C4-2B (cell line): ENCODE measurements at regions not wholly inside any gene's neighbourhood (a gene's known extent, or its start where the extent isn't known, plus 50 kb on each side); places are given as distances from the start of the nearest gene placed in this dataset.

Source experiments
- H3K27ac ChIP-seq: fragments of 450-650 bp; 2 replicates; pipeline ENCODE4 v1.5.1; 2017
- ZFX ChIP-seq: fragments of 450-650 bp; IDR thresholded peaks from 2 replicates; pipeline ENCODE4 v1.6.1; 2017
- TF ChIP-seq, protein P1 (sequence below): fragments of 450-650 bp; conservative IDR thresholded peaks from 2 replicates; pipeline ENCODE4 v1.5.1; 2017; ENCODE audit warnings: mild to moderate bottlenecking

- H3K27ac ChIP-seq = no peak overlapping the region
- TF ChIP-seq, protein P1, sequence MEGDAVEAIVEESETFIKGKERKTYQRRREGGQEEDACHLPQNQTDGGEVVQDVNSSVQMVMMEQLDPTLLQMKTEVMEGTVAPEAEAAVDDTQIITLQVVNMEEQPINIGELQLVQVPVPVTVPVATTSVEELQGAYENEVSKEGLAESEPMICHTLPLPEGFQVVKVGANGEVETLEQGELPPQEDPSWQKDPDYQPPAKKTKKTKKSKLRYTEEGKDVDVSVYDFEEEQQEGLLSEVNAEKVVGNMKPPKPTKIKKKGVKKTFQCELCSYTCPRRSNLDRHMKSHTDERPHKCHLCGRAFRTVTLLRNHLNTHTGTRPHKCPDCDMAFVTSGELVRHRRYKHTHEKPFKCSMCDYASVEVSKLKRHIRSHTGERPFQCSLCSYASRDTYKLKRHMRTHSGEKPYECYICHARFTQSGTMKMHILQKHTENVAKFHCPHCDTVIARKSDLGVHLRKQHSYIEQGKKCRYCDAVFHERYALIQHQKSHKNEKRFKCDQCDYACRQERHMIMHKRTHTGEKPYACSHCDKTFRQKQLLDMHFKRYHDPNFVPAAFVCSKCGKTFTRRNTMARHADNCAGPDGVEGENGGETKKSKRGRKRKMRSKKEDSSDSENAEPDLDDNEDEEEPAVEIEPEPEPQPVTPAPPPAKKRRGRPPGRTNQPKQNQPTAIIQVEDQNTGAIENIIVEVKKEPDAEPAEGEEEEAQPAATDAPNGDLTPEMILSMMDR = no peak
- no peak for TF ChIP-seq ZFX
Observed at GRCh38 chr10:3666525-3667302, 118.3 kb downstream of the KLF6 start.

DNA sequence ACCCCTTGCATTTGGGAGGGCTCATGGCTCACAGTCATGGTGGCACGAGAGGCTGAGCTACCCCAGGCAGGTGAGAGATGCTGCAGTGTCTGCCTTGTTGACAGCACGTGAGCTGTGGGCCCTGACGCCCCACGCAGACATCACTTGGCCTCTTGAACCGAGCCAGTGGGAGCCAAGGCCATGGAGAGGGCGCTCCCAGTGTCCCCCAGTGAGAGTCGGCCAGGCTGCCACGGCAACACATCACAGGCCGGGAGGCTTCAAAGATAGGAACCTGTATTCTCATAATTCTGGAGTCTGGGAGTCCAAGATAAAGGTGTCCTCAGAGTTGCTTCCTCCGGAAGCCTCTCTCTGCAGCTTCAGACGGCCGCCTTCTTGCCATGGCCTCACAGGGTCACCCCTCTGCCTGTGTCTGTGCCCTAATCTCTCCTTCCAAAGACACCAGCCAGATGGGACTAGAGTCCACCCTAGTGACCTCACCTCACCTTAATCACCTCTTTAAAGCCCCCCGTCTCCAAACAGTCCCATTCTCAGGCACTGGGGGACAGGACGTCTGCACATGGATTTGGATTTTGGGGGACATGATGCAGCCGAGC lies 119.6 kb downstream of the KLF6 start:
- TF ChIP-seq ZFX = no peak
- no peak overlapping the region for H3K27ac ChIP-seq

DNA sequence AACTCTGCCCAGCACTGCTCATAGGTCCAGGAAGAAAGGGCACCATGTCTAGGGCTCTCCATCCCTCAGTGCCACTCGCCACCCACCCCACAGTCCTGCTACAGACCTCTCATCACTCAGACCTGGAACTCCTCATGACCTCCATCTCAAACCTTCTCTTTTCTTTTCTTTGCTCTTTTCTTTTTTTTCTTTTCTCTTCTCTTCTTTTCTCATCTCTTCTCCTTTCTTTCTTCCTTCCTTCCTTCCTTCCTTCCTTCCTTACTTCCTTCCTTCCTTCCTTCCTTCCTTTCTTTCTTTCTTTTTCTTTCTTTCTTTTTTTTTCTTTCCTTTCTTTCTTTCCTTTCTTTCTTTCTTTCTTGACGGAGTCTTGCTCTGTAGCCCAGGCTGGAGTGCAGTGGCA lies 122.2 kb downstream of the KLF6 start:
- no peak overlapping the region for H3K27ac ChIP-seq
- no peak for TF ChIP-seq ZFX
- TF ChIP-seq, protein P1 = no peak

GRCh38 chr10:3661271-3661670 lies 123.7 kb downstream of the KLF6 start:
- TF ChIP-seq, protein P1 = no peak
- no peak for TF ChIP-seq ZFX
- H3K27ac ChIP-seq = no peak overlapping the region

GRCh38 chr10:3660753-3661152 lies 124.3 kb downstream of the KLF6 start:
- TF ChIP-seq, protein P1 = no peak
- TF ChIP-seq ZFX = no peak

GRCh38 chr10:3659203-3659917 lies 125.6 kb downstream of the KLF6 start:
- H3K27ac ChIP-seq = no peak overlapping the region
- TF ChIP-seq, protein P1 = no peak
- TF ChIP-seq ZFX = no peak

More at GRCh38 chr10:3660753-3661152, 124.3 kb downstream of the KLF6 start:
- H3K27ac ChIP-seq = no peak overlapping the region

- no peak for TF ChIP-seq ZFX
- TF ChIP-seq, protein P1 = no peak
- H3K27ac ChIP-seq = no peak overlapping the region
Observed at GRCh38 chr10:3658766-3659165, 126.2 kb downstream of the KLF6 start.
